ENCODE measurements at regions not wholly inside any gene's neighbourhood (a gene's known extent, or its start where the extent isn't known, plus 50 kb on each side); places are given as distances from the start of the nearest gene placed in this dataset.

DNA sequence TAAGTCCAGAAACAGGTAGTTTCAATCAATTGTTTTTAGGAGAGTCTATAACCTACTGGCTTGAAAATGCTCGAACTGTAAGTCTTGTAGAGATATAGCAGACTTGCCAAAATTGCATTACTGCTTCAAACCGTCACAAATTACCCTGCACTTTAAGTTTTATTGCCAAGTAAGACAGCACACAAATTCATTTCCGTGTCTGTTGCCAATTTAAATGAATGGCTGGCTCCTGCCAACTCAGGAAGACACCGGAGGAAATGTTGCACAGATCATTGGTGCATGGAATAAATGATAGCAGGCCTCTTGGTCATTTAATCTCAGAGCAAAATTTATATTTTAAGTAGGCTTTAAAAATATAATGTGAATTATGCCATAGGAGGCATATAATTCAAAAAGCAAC, 438.1 kb downstream of the HACE1 start:
- TF ChIP-seq EP300 (IDR thresholded peaks at IDR 0.05) (no peak), POLR2A (IDR thresholded peaks at IDR 0.05) (no peak), POLR2AphosphoS5 (IDR thresholded peaks at IDR 0.05) (no peak)
- TF ChIP-seq, protein P1, sequence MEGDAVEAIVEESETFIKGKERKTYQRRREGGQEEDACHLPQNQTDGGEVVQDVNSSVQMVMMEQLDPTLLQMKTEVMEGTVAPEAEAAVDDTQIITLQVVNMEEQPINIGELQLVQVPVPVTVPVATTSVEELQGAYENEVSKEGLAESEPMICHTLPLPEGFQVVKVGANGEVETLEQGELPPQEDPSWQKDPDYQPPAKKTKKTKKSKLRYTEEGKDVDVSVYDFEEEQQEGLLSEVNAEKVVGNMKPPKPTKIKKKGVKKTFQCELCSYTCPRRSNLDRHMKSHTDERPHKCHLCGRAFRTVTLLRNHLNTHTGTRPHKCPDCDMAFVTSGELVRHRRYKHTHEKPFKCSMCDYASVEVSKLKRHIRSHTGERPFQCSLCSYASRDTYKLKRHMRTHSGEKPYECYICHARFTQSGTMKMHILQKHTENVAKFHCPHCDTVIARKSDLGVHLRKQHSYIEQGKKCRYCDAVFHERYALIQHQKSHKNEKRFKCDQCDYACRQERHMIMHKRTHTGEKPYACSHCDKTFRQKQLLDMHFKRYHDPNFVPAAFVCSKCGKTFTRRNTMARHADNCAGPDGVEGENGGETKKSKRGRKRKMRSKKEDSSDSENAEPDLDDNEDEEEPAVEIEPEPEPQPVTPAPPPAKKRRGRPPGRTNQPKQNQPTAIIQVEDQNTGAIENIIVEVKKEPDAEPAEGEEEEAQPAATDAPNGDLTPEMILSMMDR (IDR thresholded peaks at IDR 0.05) = no peak
